H1 (cell line): ENCODE measurements at regions not wholly inside any gene's neighbourhood (a gene's known extent, or its start where the extent isn't known, plus 50 kb on each side); places are given as distances from the start of the nearest gene placed in this dataset.

ENCODE experiments used
- CTCF ChIA-PET: fragments of 300-600 bp; sonication (Branson Sonifier 250); formaldehyde crosslinking; loops from one replicate; lab custom pipeline; 2021; ENCODE audit not compliant: partially characterized antibody; lab: Charles Lee
- POLR2A ChIA-PET: fragments of 300-600 bp; sonication (Branson Sonifier 250); formaldehyde crosslinking; loops from one replicate; lab custom pipeline; 2021; ENCODE audit warnings: inconsistent platforms; ENCODE audit not compliant: partially characterized antibody; lab: Charles Lee
- DNase-seq, 2 experiments: peaks; one replicate each; pipeline versions ENCODE4 v3.0.0 to v3.0.0-alpha.2; 2010 to 2022; ENCODE audit warnings: low spot score in 2 of 2, low read depth in 1 of 2, mixed read lengths in 1 of 2
- FAIRE-seq: peaks from 2 replicates; lab custom pipeline; 2011; peaks lifted over from hg19 to GRCh38; lab: Jason Lieb, UNC
- H2AFZ ChIP-seq: 2 replicates; pipeline ENCODE4 v1.8.1; 2012; ENCODE audit warnings: low read length, inconsistent platforms
- H2AK5ac ChIP-seq: 2 replicates; pipeline ENCODE4 v1.6.1; 2013; ENCODE audit warnings: low read depth, low read length
- H2BK120ac ChIP-seq: replicated peaks from 2 replicates; pipeline ENCODE3; 2013; ENCODE audit warnings: low read depth, low read length, inconsistent platforms
- H2BK12ac ChIP-seq: 2 replicates; pipeline ENCODE4 v1.6.1; 2013; ENCODE audit warnings: low read depth, low read length
- H2BK15ac ChIP-seq: 2 replicates; pipeline ENCODE4 v1.6.1; 2013; ENCODE audit warnings: low read length
- H2BK20ac ChIP-seq: 2 replicates; pipeline ENCODE4 v1.6.1; 2013; ENCODE audit warnings: low read length
- H2BK5ac ChIP-seq: 2 replicates; pipeline ENCODE4 v1.6.1; 2013; ENCODE audit warnings: low read depth, low read length
- H3K14ac ChIP-seq: 2 replicates; pipeline ENCODE4 v1.6.1; 2013; ENCODE audit warnings: inconsistent platforms; ENCODE audit not compliant: insufficient read length
- H3K18ac ChIP-seq: 2 replicates; pipeline ENCODE4 v1.6.1; 2013; ENCODE audit warnings: low read length; ENCODE audit errors: extremely low read depth
- H3K23ac ChIP-seq: 2 replicates; pipeline ENCODE4 v1.6.1; 2013; ENCODE audit warnings: inconsistent platforms; ENCODE audit not compliant: insufficient read length
- H3K23me2 ChIP-seq: 2 replicates; pipeline ENCODE4 v1.6.1; 2013; ENCODE audit warnings: low read depth, low read length
- H3K27ac ChIP-seq: 2 replicates; pipeline ENCODE4 v1.6.1; 2011; ENCODE audit warnings: low read depth, low read length, inconsistent platforms
- H3K27me3 ChIP-seq, 4 experiments: replicated peaks in 1 of 4; 1 replicate in 1 of 4; 2 replicates in 3 of 4; pipeline versions ENCODE4 v1.6.1 to v1.8.1; 2011 to 2013; ENCODE audit warnings: low read length in 3 of 4, mild to moderate bottlenecking in 3 of 4, inconsistent platforms in 2 of 4, mixed read lengths in 2 of 4, moderate library complexity in 1 of 4; ENCODE audit not compliant: control insufficient read depth in 3 of 4, insufficient read depth in 3 of 4; ENCODE audit errors: extremely low read depth in 1 of 4
- H3K36me3 ChIP-seq, 4 experiments: 2 replicates each; pipeline versions ENCODE4 v1.6.1 to v1.8.1; 2011 to 2013; ENCODE audit warnings: mild to moderate bottlenecking in 4 of 4, low read length in 3 of 4, moderate library complexity in 2 of 4, control low read depth in 1 of 4, inconsistent platforms in 1 of 4; ENCODE audit not compliant: insufficient read depth in 4 of 4, control insufficient read depth in 2 of 4
- H3K4ac ChIP-seq: replicated peaks from 2 replicates; pipeline ENCODE3; 2013; ENCODE audit warnings: low read length, low read depth, mixed read lengths, inconsistent platforms; ENCODE audit not compliant: insufficient read length
- H3K4me1 ChIP-seq, 4 experiments: replicated peaks in 1 of 4; 1 replicate in 1 of 4; 2 replicates in 3 of 4; pipeline versions ENCODE4 v1.6.1 to v1.8.1; 2011 to 2013; ENCODE audit warnings: low read length in 3 of 4, inconsistent platforms in 2 of 4, mixed read lengths in 1 of 4; ENCODE audit not compliant: insufficient read depth in 4 of 4, control insufficient read depth in 3 of 4
- H3K4me2 ChIP-seq, 2 experiments: 2 replicates each; pipeline versions ENCODE4 v1.6.1 to v1.8.1; 2011 to 2013; ENCODE audit warnings: low read depth in 2 of 2, low read length in 2 of 2, control low read depth in 1 of 2, inconsistent platforms in 1 of 2, mild to moderate bottlenecking in 1 of 2; ENCODE audit not compliant: insufficient read depth in 1 of 2
- H3K4me3 ChIP-seq, 4 experiments: fragments of 200-600, 300-600 bp in 1 of 4; sonication (generic), shearing (Covaris generic), sonication (Bioruptor Twin) in 1 of 4; 2 replicates each; pipeline versions ENCODE4 v1.5.1 to v1.8.1; 2011 to 2016; ENCODE audit warnings: low read length in 4 of 4, low read depth in 3 of 4, control low read depth in 2 of 4, inconsistent platforms in 2 of 4, mild to moderate bottlenecking in 2 of 4, mixed read lengths in 1 of 4, moderate library complexity in 1 of 4; ENCODE audit not compliant: insufficient read depth in 2 of 4; ENCODE audit errors: extremely low read depth in 1 of 4
- H3K56ac ChIP-seq: replicated peaks from 2 replicates; pipeline ENCODE3; 2013; ENCODE audit warnings: low read depth, mild to moderate bottlenecking, mixed read lengths, low read length, inconsistent platforms; ENCODE audit not compliant: insufficient read length
- H3K79me1 ChIP-seq: 2 replicates; pipeline ENCODE4 v1.6.1; 2013; ENCODE audit warnings: low read depth, low read length, control low read depth
- H3K79me2 ChIP-seq, 2 experiments: 2 replicates each; pipeline versions ENCODE4 v1.6.1 to v1.8.1; 2012 to 2013; ENCODE audit warnings: low read length in 2 of 2, mild to moderate bottlenecking in 2 of 2, inconsistent platforms in 1 of 2; ENCODE audit not compliant: insufficient read depth in 2 of 2, control insufficient read depth in 1 of 2
- H3K9ac ChIP-seq, 4 experiments: replicated peaks in 1 of 4; 1 replicate in 1 of 4; 2 replicates in 3 of 4; pipeline versions ENCODE4 v1.6.1 to v1.8.1; 2011 to 2013; ENCODE audit warnings: low read depth in 3 of 4, low read length in 3 of 4, control low read depth in 2 of 4, mild to moderate bottlenecking in 2 of 4, moderate library complexity in 2 of 4, inconsistent platforms in 1 of 4; ENCODE audit errors: extremely low read depth in 1 of 4
- H3K9me3 ChIP-seq, 2 experiments: 2 replicates each; pipeline versions ENCODE4 v1.6.1 to v1.8.1; 2012 to 2013; ENCODE audit warnings: mild to moderate bottlenecking in 2 of 2, moderate library complexity in 2 of 2, control low read depth in 1 of 2, inconsistent platforms in 1 of 2, low read depth in 1 of 2, low read length in 1 of 2, mixed read lengths in 1 of 2; ENCODE audit not compliant: insufficient read depth in 2 of 2
- H4K20me1 ChIP-seq, 2 experiments: replicated peaks in 1 of 2; 2 replicates each; pipeline versions ENCODE3 to v1.8.1; 2011 to 2013; ENCODE audit warnings: inconsistent platforms in 2 of 2, low read length in 2 of 2, mild to moderate bottlenecking in 1 of 2; ENCODE audit not compliant: insufficient read depth in 2 of 2, control insufficient read depth in 1 of 2
- H4K5ac ChIP-seq: 2 replicates; pipeline ENCODE4 v1.6.1; 2013; ENCODE audit warnings: low read length, low read depth, mixed read lengths, inconsistent platforms; ENCODE audit not compliant: insufficient read length
- H4K8ac ChIP-seq: 2 replicates; pipeline ENCODE4 v1.8.0; 2013; ENCODE audit warnings: mild to moderate bottlenecking, moderate library complexity, low read length, inconsistent platforms; ENCODE audit not compliant: insufficient read depth; ENCODE audit errors: extremely low read depth
- H4K91ac ChIP-seq: replicated peaks from 2 replicates; pipeline ENCODE3; 2013; ENCODE audit warnings: low read length, mixed read lengths, inconsistent platforms; ENCODE audit not compliant: insufficient read length
- CBX5 ChIP-seq: fragments of 300-800, 300-1000 bp; sonication (generic); IDR thresholded peaks from 2 replicates; pipeline ENCODE4 v1.7.1; 2016; ENCODE audit warnings: antibody characterized with exemption, low read length, low read depth
- CEBPB ChIP-seq: IDR thresholded peaks from 2 replicates; pipeline ENCODE4 v1.6.1; 2012; ENCODE audit warnings: low read depth, low read length
- CHD1 ChIP-seq: IDR thresholded peaks from 2 replicates; pipeline ENCODE4 v1.6.1; 2012; ENCODE audit warnings: low read depth, low read length, improper control_type of control experiment
- GABPA ChIP-seq: IDR thresholded peaks from 2 replicates; pipeline ENCODE4 v1.6.1; 2011; ENCODE audit warnings: mild to moderate bottlenecking, low read length, moderate library complexity, borderline replicate concordance; ENCODE audit not compliant: insufficient read depth
- GTF2F1 ChIP-seq: IDR thresholded peaks from 2 replicates; pipeline ENCODE4 v1.6.1; 2012; ENCODE audit warnings: low read depth, low read length, improper control_type of control experiment, borderline replicate concordance
- KDM4A ChIP-seq: IDR thresholded peaks from one replicate; pipeline ENCODE4 v1.7.1; 2012; ENCODE audit warnings: low read depth, mild to moderate bottlenecking, moderate library complexity, low read length, inconsistent platforms; ENCODE audit not compliant: severe bottlenecking
- MAFK ChIP-seq: IDR thresholded peaks from 2 replicates; pipeline ENCODE4 v1.6.1; 2012; ENCODE audit warnings: low read depth, mild to moderate bottlenecking, improper control_type of control experiment, low read length
- RNF2 ChIP-seq: fragments of 200-900, 300-1000 bp; sonication (generic); IDR thresholded peaks from 2 replicates; pipeline ENCODE4 v1.7.1; 2016; ENCODE audit warnings: borderline replicate concordance, low read depth, mild to moderate bottlenecking, antibody characterized with exemption, low read length; ENCODE audit not compliant: poor library complexity, severe bottlenecking; ENCODE audit errors: missing control alignments
- RXRA ChIP-seq: IDR thresholded peaks from 2 replicates; pipeline ENCODE4 v1.6.1; 2011; ENCODE audit warnings: low read depth, mild to moderate bottlenecking, low read length, moderate library complexity; ENCODE audit not compliant: insufficient read depth
- SP1 ChIP-seq: IDR thresholded peaks from 2 replicates; pipeline ENCODE4 v1.6.1; 2011; ENCODE audit warnings: low read depth, low read length
- SP2 ChIP-seq: IDR thresholded peaks from 2 replicates; pipeline ENCODE4 v1.6.1; 2012; ENCODE audit warnings: mild to moderate bottlenecking, low read length, inconsistent platforms
- TCF12 ChIP-seq: IDR thresholded peaks from 2 replicates; pipeline ENCODE4 v1.6.1; 2011; ENCODE audit warnings: low read depth, mild to moderate bottlenecking, low read length
- WGBS, 2 experiments: shearing (Covaris generic) in 1 of 2; methylation state at CpG; one replicate each; pipeline versions ENCODE4 v1.1.6 to v1.1.7; 2013 to 2015; ENCODE audit warnings: low lambda C conversion rate in 2 of 2, mixed read lengths in 2 of 2, inconsistent platforms in 1 of 2, low coverage in 1 of 2, missing lambda C conversion rate in 1 of 2; ENCODE audit not compliant: insufficient replicate concordance in 2 of 2, insufficient coverage in 1 of 2, insufficient read length in 1 of 2; ENCODE audit errors: extremely low coverage in 1 of 2, missing lambda C conversion rate in 1 of 2; 5-methylcytosine and 5-hydroxymethylcytosine counted together
- TF ChIP-seq, protein P1 (sequence below): IDR thresholded peaks from 2 replicates; pipeline ENCODE4 v1.6.1; 2012; ENCODE audit warnings: inconsistent platforms

DNA sequence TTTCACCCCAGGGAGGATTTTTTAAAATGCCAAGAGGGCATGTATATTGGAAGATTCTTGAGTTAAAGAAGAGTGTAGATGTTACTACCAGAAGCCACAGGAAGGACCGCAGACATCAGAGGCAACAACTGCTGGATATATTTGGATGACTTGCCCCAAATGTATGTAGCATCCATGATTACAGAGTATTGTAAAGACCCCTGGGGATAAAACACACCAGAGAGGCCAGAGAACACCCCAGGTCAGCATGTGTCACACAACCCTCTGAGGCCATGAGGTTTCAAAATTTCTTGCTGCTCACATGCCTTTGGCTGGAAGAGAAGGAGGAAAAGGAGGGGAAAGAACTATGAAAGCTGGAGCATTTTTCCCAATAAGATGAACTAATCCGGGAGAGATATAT lies 108.0 kb upstream of the LSM8 start:
- CTCF ChIA-PET, result interaction anchor here (0.7 to 0.9 kb wide), 2 partner anchors 19 to 326 kb away, joined by 3 to 4 read pairs; no protein-coding TSS in a partner anchor
- Histone ChIP-seq H4K91ac (no peak overlapping the region), H3K4me2 (no peak overlapping the region), H3K23ac (no peak overlapping the region), H3K36me3 (no peaks in the 10 kb centered on the region), H2AFZ (no peak overlapping the region), H3K56ac (no peak overlapping the region), H3K9me3 (no peaks in the 10 kb centered on the region), H3K27ac (no peak overlapping the region), H2BK15ac (no peak overlapping the region), H2BK20ac (no peak overlapping the region), H3K79me1 (no peaks in the 10 kb centered on the region), H3K27me3 (no peaks in the 10 kb centered on the region), H2AK5ac (no peak overlapping the region), H3K4me3 (no peak overlapping the region), H4K8ac (no peak overlapping the region), H2BK12ac (no peak overlapping the region), H2BK120ac (no peak overlapping the region), H3K9ac (no peak overlapping the region), H3K79me2 (no peaks in the 10 kb centered on the region), H3K4me1 (0 out of 7 replicates have a peak, but pooled peaks cover 0 to under 1% (median 0%) of the 10 kb centered on the region in 4 experiments), H3K23me2 (no peaks in the 10 kb centered on the region), H3K14ac (no peak overlapping the region), H4K5ac (no peak overlapping the region), H3K4ac (no peak overlapping the region), H2BK5ac (no peak overlapping the region), H3K18ac (no peak overlapping the region), H4K20me1 (no peaks in the 10 kb centered on the region)
- POLR2A ChIA-PET, result no interaction called here
- 68% methylated on average over 2 of the region's 2 CpGs; no CpG with 5 or more reads in 1 of the 2 experiments for WGBS, 2 experiments
- FAIRE-seq (no peak), DNase-seq (no peak)
- TF ChIP-seq KDM4A (no peak), CBX5 (no peak), CHD1 (no peak), GTF2F1 (no peak), GABPA (no peak), MAFK (no peak), SP1 (no peak), SP2 (no peak), RNF2 (no peak), CEBPB (no peak), TCF12 (no peak), RXRA (no peak)
- TF ChIP-seq, protein P1, sequence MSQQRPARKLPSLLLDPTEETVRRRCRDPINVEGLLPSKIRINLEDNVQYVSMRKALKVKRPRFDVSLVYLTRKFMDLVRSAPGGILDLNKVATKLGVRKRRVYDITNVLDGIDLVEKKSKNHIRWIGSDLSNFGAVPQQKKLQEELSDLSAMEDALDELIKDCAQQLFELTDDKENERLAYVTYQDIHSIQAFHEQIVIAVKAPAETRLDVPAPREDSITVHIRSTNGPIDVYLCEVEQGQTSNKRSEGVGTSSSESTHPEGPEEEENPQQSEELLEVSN, result no peak
